ENCODE measurements at regions not wholly inside any gene's neighbourhood (a gene's known extent, or its start where the extent isn't known, plus 50 kb on each side); places are given as distances from the start of the nearest gene placed in this dataset.

DNA sequence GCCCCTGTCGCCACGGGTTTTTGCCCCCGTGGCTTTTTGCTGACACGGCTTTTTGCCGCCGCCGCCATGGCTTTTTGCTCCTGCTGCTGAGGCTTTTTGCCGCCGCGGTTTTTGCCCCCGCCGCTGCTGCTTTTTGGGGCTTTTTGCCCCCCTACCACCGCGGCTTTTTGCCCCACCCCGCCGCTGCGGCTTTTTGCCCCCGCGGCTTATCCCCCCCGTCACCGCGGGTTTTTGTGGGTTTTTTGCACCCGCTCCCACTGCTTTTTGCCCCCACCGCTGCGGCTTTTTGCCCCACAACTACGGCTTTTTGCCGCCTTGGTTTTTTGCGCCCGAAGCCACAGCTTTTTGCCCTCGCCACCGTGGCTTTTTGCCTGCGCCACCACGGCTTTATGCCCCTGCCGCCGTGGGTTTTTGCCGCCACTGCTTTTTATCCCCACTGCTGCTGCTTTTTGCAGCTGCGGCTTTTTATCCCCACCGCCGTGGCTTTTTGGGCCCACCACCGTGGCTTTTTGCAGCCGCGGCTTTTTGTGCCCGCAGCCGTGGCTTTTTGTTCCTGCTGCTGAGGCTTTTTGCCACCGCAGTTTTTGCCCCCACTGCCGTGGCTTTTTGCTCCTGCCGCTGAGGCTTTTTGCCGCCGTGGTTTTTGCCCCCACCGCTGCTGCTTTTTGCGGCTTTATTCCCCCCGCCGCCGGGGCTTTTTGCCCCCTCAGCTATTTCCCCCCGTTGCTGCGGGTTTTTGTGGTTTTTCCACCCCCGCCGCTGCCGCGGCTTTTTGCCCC is 2798.0 kb upstream of the TEKT4 start:
- Histone ChIP-seq H3K27me3 (ENCODE audit: insufficient read depth) (no peaks in the 10 kb centered on the region), H3K4me1 (ENCODE audit: insufficient read depth) (no peaks in the 10 kb centered on the region), H3F3A (replicated peaks; ENCODE audit: low read depth) (no peaks in the 10 kb centered on the region), H3K27ac (ENCODE audit: low read depth) (no peak overlapping the region), H3K36me3 (ENCODE audit: insufficient read depth) (peaks cover 4% of the 10 kb centered on the region; the same call in 1 of the 2 replicates), H3K4me3 (no peak overlapping the region), H3K4me2 (no peak overlapping the region), H4K20me1 (replicated peaks; ENCODE audit: insufficient read depth) (no peaks in the 10 kb centered on the region), H3K9me2 (ENCODE audit: insufficient read depth) (no peaks in the 10 kb centered on the region), H3K79me2 (replicated peaks; ENCODE audit: insufficient read depth) (no peaks in the 10 kb centered on the region), H2AFZ (no peak overlapping the region)
- no peaks in the 10 kb centered on the region for H3K27me3 Mint-ChIP-seq (ENCODE audit: insufficient read depth, low read depth, poor library complexity)
- H3K27ac Mint-ChIP-seq, result no peak overlapping the region
- no peaks in the 10 kb centered on the region for H3K4me1 Mint-ChIP-seq
- no peak for ATAC-seq
- peaks cover 11% of the 10 kb centered on the region; the same call in 2 of the 3 replicates for H3K36me3 Mint-ChIP-seq (ENCODE audit: low read depth)
- H3K9me3 Mint-ChIP-seq, result peaks cover 75% of the 10 kb centered on the region
- TF ChIP-seq JUNB (IDR thresholded peaks at IDR 0.05; ENCODE audit: unreplicated experiment), result no peak
- no peak for TF ChIP-seq POLR2AphosphoS5 (IDR thresholded peaks at IDR 0.05; ENCODE audit: low read depth)
- TF ChIP-seq ZNF114 (CRISPR knock-in tag; IDR thresholded peaks at IDR 0.05), result no peak
- no peak for DNase-seq (ENCODE audit: low spot score)
- no peak overlapping the region for H3K4me3 Mint-ChIP-seq

DNA sequence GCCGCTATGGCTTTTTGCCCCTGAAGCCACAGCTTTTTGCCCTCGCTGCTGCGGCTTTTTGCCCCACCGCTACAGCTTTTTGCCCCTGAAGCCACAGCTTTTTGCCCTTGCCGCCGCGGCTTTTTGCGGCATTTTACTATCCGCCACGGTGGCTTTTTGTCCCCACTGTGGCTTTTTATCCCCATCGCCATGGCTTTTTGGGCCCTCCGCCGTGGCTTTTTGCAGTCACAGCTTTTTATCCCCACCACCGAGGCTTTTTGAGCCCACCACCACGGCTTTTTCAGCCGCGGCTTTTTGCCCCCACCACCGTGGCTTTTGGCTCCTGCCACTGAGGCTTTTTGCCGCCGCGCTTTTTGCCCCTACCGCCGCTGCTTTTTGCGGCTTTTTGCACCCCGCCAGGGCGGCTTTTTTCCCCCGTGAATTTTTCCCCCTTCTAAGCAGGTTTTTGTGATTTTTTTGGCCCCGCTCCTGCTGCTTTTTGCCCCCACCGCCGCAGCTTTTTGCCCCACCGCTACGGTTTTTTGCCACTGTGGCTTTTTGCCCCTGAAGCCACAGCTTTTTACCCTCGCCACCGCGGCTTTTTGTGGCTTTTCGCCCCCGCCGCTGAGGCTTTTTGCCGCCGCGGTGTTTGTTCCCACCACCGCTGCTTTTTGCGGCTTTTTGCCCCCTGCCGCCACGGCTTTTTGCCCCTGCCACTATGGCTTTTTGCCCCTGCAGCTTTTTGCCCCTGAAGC is 2797.2 kb upstream of the TEKT4 start:
- H3K27ac Mint-ChIP-seq, result no peak overlapping the region
- Histone ChIP-seq H3K9me2 (ENCODE audit: insufficient read depth) (no peaks in the 10 kb centered on the region), H4K20me1 (replicated peaks; ENCODE audit: insufficient read depth) (no peaks in the 10 kb centered on the region), H3K27me3 (ENCODE audit: insufficient read depth) (no peaks in the 10 kb centered on the region), H3K36me3 (ENCODE audit: insufficient read depth) (peaks cover 4% of the 10 kb centered on the region; the same call in 1 of the 2 replicates), H3K4me3 (no peak overlapping the region), H3K4me1 (ENCODE audit: insufficient read depth) (no peaks in the 10 kb centered on the region), H3K79me2 (replicated peaks; ENCODE audit: insufficient read depth) (no peaks in the 10 kb centered on the region), H3K4me2 (no peak overlapping the region), H2AFZ (no peak overlapping the region), H3F3A (replicated peaks; ENCODE audit: low read depth) (no peaks in the 10 kb centered on the region), H3K27ac (ENCODE audit: low read depth) (no peak overlapping the region)
- no peak overlapping the region for H3K4me3 Mint-ChIP-seq
- peaks cover 67% of the 10 kb centered on the region for H3K9me3 Mint-ChIP-seq
- peaks cover 18% of the 10 kb centered on the region; the same call in 2 of the 3 replicates for H3K36me3 Mint-ChIP-seq (ENCODE audit: low read depth)
- no peaks in the 10 kb centered on the region for H3K27me3 Mint-ChIP-seq (ENCODE audit: insufficient read depth, low read depth, poor library complexity)
- DNase-seq (ENCODE audit: low spot score) (no peak), ATAC-seq (no peak)
- H3K4me1 Mint-ChIP-seq, result no peaks in the 10 kb centered on the region
- TF ChIP-seq STAT1 (IDR thresholded peaks at IDR 0.05; ENCODE audit: unreplicated experiment) (no peak), EZH2phosphoT487 (IDR thresholded peaks at IDR 0.05; ENCODE audit: unreplicated experiment) (no peak), JUNB (IDR thresholded peaks at IDR 0.05; ENCODE audit: unreplicated experiment) (no peak), POLR2AphosphoS5 (IDR thresholded peaks at IDR 0.05; ENCODE audit: low read depth) (no peak), CREB1 (CRISPR knock-in tag; IDR thresholded peaks at IDR 0.05; ENCODE audit: low read depth) (no peak), NANOG (IDR thresholded peaks at IDR 0.05; ENCODE audit: borderline replicate concordance) (no peak), ZNF114 (CRISPR knock-in tag; IDR thresholded peaks at IDR 0.05) (no peak), ZNF331 (CRISPR knock-in tag; IDR thresholded peaks at IDR 0.05; ENCODE audit: low read depth) (no peak), EZH2 (IDR thresholded peaks at IDR 0.05; ENCODE audit: low read depth, unreplicated experiment) (no peak)
- TF ChIP-seq, protein P1, sequence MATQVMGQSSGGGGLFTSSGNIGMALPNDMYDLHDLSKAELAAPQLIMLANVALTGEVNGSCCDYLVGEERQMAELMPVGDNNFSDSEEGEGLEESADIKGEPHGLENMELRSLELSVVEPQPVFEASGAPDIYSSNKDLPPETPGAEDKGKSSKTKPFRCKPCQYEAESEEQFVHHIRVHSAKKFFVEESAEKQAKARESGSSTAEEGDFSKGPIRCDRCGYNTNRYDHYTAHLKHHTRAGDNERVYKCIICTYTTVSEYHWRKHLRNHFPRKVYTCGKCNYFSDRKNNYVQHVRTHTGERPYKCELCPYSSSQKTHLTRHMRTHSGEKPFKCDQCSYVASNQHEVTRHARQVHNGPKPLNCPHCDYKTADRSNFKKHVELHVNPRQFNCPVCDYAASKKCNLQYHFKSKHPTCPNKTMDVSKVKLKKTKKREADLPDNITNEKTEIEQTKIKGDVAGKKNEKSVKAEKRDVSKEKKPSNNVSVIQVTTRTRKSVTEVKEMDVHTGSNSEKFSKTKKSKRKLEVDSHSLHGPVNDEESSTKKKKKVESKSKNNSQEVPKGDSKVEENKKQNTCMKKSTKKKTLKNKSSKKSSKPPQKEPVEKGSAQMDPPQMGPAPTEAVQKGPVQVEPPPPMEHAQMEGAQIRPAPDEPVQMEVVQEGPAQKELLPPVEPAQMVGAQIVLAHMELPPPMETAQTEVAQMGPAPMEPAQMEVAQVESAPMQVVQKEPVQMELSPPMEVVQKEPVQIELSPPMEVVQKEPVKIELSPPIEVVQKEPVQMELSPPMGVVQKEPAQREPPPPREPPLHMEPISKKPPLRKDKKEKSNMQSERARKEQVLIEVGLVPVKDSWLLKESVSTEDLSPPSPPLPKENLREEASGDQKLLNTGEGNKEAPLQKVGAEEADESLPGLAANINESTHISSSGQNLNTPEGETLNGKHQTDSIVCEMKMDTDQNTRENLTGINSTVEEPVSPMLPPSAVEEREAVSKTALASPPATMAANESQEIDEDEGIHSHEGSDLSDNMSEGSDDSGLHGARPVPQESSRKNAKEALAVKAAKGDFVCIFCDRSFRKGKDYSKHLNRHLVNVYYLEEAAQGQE (IDR thresholded peaks at IDR 0.05; ENCODE audit: unreplicated experiment), result no peak
- TF ChIP-seq, protein P2, sequence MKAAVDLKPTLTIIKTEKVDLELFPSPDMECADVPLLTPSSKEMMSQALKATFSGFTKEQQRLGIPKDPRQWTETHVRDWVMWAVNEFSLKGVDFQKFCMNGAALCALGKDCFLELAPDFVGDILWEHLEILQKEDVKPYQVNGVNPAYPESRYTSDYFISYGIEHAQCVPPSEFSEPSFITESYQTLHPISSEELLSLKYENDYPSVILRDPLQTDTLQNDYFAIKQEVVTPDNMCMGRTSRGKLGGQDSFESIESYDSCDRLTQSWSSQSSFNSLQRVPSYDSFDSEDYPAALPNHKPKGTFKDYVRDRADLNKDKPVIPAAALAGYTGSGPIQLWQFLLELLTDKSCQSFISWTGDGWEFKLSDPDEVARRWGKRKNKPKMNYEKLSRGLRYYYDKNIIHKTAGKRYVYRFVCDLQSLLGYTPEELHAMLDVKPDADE (IDR thresholded peaks at IDR 0.05), result no peak
- TF ChIP-seq, protein P3, sequence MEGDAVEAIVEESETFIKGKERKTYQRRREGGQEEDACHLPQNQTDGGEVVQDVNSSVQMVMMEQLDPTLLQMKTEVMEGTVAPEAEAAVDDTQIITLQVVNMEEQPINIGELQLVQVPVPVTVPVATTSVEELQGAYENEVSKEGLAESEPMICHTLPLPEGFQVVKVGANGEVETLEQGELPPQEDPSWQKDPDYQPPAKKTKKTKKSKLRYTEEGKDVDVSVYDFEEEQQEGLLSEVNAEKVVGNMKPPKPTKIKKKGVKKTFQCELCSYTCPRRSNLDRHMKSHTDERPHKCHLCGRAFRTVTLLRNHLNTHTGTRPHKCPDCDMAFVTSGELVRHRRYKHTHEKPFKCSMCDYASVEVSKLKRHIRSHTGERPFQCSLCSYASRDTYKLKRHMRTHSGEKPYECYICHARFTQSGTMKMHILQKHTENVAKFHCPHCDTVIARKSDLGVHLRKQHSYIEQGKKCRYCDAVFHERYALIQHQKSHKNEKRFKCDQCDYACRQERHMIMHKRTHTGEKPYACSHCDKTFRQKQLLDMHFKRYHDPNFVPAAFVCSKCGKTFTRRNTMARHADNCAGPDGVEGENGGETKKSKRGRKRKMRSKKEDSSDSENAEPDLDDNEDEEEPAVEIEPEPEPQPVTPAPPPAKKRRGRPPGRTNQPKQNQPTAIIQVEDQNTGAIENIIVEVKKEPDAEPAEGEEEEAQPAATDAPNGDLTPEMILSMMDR (conservative IDR thresholded peaks at IDR 0.05; ENCODE audit: low read depth in 2 of 2), result no peak

Data from GM23338 (cell line).